Endothelial cell of umbilical vein (primary cell): ENCODE measurements at regions not wholly inside any gene's neighbourhood (a gene's known extent, or its start where the extent isn't known, plus 50 kb on each side); places are given as distances from the start of the nearest gene placed in this dataset.

Source experiments
- BruUV-seq: library from RNA; stranded (reverse); fragments of 400-500 nt; replicated peaks from 2 replicates; lab custom pipeline; 2021; lab: Mats Ljungman, UMichigan
- CTCF ChIA-PET: fragments of 300-600, 350-600 bp; sonication (Branson Sonifier 250); formaldehyde crosslinking; loops from one replicate; lab custom pipeline; 2021; ENCODE audit warnings: antibody characterized with exemption, inconsistent platforms; lab: Charles Lee
- POLR2A ChIA-PET: fragments of 300-600, 350-600 bp; sonication (Branson Sonifier 250); formaldehyde crosslinking; loops from one replicate; lab custom pipeline; 2021; ENCODE audit warnings: antibody characterized with exemption, inconsistent platforms; lab: Charles Lee
- DNase-seq: peaks from one replicate; pipeline ENCODE4 v3.0.0-alpha.2; 2011; ENCODE audit warnings: low read depth, low spot score
- FAIRE-seq: peaks from 2 replicates; lab custom pipeline; 2011; peaks lifted over from hg19 to GRCh38; lab: Jason Lieb, UNC
- H2AFZ ChIP-seq: 2 replicates; pipeline ENCODE4 v1.6.0; 2012; ENCODE audit warnings: low read depth, low read length, control low read depth, inconsistent platforms
- H3K27ac ChIP-seq: 2 replicates; pipeline ENCODE4 v1.5.1; 2011; ENCODE audit warnings: low read depth, mild to moderate bottlenecking, control low read depth, low read length, moderate library complexity; ENCODE audit not compliant: insufficient read depth
- H3K27me3 ChIP-seq, 2 experiments: 2 replicates each; pipeline versions ENCODE4 v1.6.0 to v1.6.1; 2011; ENCODE audit warnings: low read length in 2 of 2, mixed read lengths in 1 of 2; ENCODE audit not compliant: control insufficient read depth in 2 of 2, insufficient read depth in 2 of 2
- H3K36me3 ChIP-seq, 2 experiments: 2 replicates in 1 of 2; 3 replicates in 1 of 2; pipeline ENCODE4 v1.5.1; 2011; ENCODE audit warnings: low read length in 2 of 2, mild to moderate bottlenecking in 1 of 2, moderate library complexity in 1 of 2; ENCODE audit not compliant: control insufficient read depth in 2 of 2, insufficient read depth in 2 of 2; ENCODE audit errors: extremely low read depth in 1 of 2
- H3K4me1 ChIP-seq: 3 replicates; pipeline ENCODE4 v1.5.1; 2011; ENCODE audit warnings: mild to moderate bottlenecking, low read length; ENCODE audit not compliant: control insufficient read depth, insufficient read depth; ENCODE audit errors: extremely low read depth
- H3K4me2 ChIP-seq: 2 replicates; pipeline ENCODE4 v1.6.1; 2011; ENCODE audit warnings: low read length, control low read depth, mixed read lengths; ENCODE audit not compliant: insufficient read depth
- H3K4me3 ChIP-seq, 3 experiments: fragments of 200-600 bp in 1 of 3; sonication (generic), shearing (Covaris generic) in 1 of 3; replicated peaks in 1 of 3; 2 replicates each; pipeline ENCODE4 v1.5.1; 2011 to 2016; ENCODE audit warnings: control low read depth in 3 of 3, low read length in 3 of 3, mild to moderate bottlenecking in 2 of 3, inconsistent platforms in 1 of 3, low read depth in 1 of 3, moderate library complexity in 1 of 3; ENCODE audit not compliant: insufficient read depth in 1 of 3
- H3K79me2 ChIP-seq: 2 replicates; pipeline ENCODE4 v1.6.0; 2012; ENCODE audit warnings: low read length, inconsistent platforms; ENCODE audit not compliant: control insufficient read depth, insufficient read depth
- H3K9ac ChIP-seq: replicated peaks from 2 replicates; pipeline ENCODE3; 2011; ENCODE audit warnings: low read length, control low read depth; ENCODE audit not compliant: insufficient read depth; ENCODE audit errors: extremely low read depth
- H3K9me1 ChIP-seq: replicated peaks from 3 replicates; pipeline ENCODE4 v1.6.0; 2011; ENCODE audit warnings: mild to moderate bottlenecking, low read length; ENCODE audit not compliant: control insufficient read depth, insufficient read depth; ENCODE audit errors: extremely low read depth
- H3K9me3 ChIP-seq: replicated peaks from 2 replicates; pipeline ENCODE4 v1.5.1; 2012; ENCODE audit warnings: low read length, inconsistent platforms; ENCODE audit not compliant: control insufficient read depth, insufficient read depth
- H4K20me1 ChIP-seq: replicated peaks from 2 replicates; pipeline ENCODE3; 2011; ENCODE audit warnings: mild to moderate bottlenecking, low read length; ENCODE audit not compliant: control insufficient read depth, insufficient read depth; ENCODE audit errors: extremely low read depth
- CTCF ChIP-seq, 2 donors: IDR thresholded peaks; 1 replicate in 1 of 2; 2 replicates in 1 of 2; pipeline ENCODE4 v1.5.1; 2011; ENCODE audit warnings: low read length in 2 of 2, mild to moderate bottlenecking in 2 of 2, moderate library complexity in 2 of 2, control low read depth in 1 of 2, inconsistent platforms in 1 of 2, low read depth in 1 of 2; ENCODE audit not compliant: insufficient read depth in 1 of 2; ENCODE audit errors: extremely low read depth in 1 of 2
- EZH2 ChIP-seq: IDR thresholded peaks from 2 replicates; pipeline ENCODE4 v1.6.1; 2012; ENCODE audit warnings: borderline replicate concordance, low read depth, mild to moderate bottlenecking, moderate library complexity, low read length, inconsistent platforms; ENCODE audit not compliant: severe bottlenecking
- FOS ChIP-seq: IDR thresholded peaks from 2 replicates; pipeline ENCODE4 v1.6.1; 2011; ENCODE audit warnings: mild to moderate bottlenecking, low read length, moderate library complexity, borderline replicate concordance; ENCODE audit not compliant: insufficient read depth
- GATA2 ChIP-seq: IDR thresholded peaks from 2 replicates; pipeline ENCODE4 v1.7.0; 2011; ENCODE audit warnings: low read depth, mild to moderate bottlenecking, moderate library complexity, mixed read lengths, low read length; ENCODE audit not compliant: insufficient read length, insufficient read depth
- JUN ChIP-seq: IDR thresholded peaks from 2 replicates; pipeline ENCODE4 v1.6.1; 2011; ENCODE audit warnings: borderline replicate concordance, low read depth; ENCODE audit not compliant: insufficient read length, insufficient read depth
- MAX ChIP-seq: IDR thresholded peaks from 2 replicates; pipeline ENCODE4 v1.6.1; 2011; ENCODE audit not compliant: insufficient read depth, insufficient read length
- MYC ChIP-seq: IDR thresholded peaks from one replicate; pipeline ENCODE4 v1.6.1; 2011; ENCODE audit warnings: mild to moderate bottlenecking, low read depth, low read length
- POLR2A ChIP-seq: IDR thresholded peaks from 2 replicates; pipeline ENCODE4 v1.6.1; 2012; ENCODE audit warnings: low read depth, mild to moderate bottlenecking, control low read depth, low read length
- POLR2AphosphoS5 ChIP-seq: IDR thresholded peaks from 2 replicates; pipeline ENCODE4 v1.6.1; 2012; ENCODE audit warnings: low read depth, mild to moderate bottlenecking, control low read depth, low read length, moderate library complexity; ENCODE audit not compliant: insufficient read depth
- dilution Hi-C: fragments of 300-500 bp; cut with MboI; formaldehyde crosslinking; loops from one replicate; pipeline ENCODE4 v1.15.0; 2019; ENCODE audit warnings: low sequenced_read_pairs; ENCODE audit not compliant: extremely low pct_ligation_motif_present
- intact Hi-C: fragments of 100-400 bp; cut with micrococcal nuclease; formaldehyde crosslinking; loops from one replicate; pipeline ENCODE4 v1.10.0; 2022

GRCh38 chr5:62707131-62707530, 128.5 kb downstream of the LRRC70 start:
- ChIA-PET CTCF (no interaction called here), POLR2A (no interaction called here)
- H3K27ac ChIP-seq: no peak overlapping the region
- H3K9me3 ChIP-seq: no peaks in the 10 kb centered on the region
- no peaks in the 10 kb centered on the region for H3K9me1 ChIP-seq
- TF ChIP-seq GATA2: no peak
- TF ChIP-seq POLR2A: no peak
- TF ChIP-seq MYC: no peak
- no peak for TF ChIP-seq FOS
- no peak for TF ChIP-seq CTCF (IDR thresholded peaks at IDR 0.05; ENCODE audit: extremely low read depth in 1 of 2, insufficient read depth in 1 of 2, low read depth in 1 of 2, low read length in 2 of 2)
- no peak for TF ChIP-seq POLR2AphosphoS5
- TF ChIP-seq MAX: no peak
- no peak for TF ChIP-seq EZH2
- no peak for TF ChIP-seq JUN
- no peak for DNase-seq
- no peaks in the 10 kb centered on the region for H3K79me2 ChIP-seq
- BruUV-seq: no TSS peak
- no peak for FAIRE-seq
- intact Hi-C loops: no loop called here
- H3K4me1 ChIP-seq: no peaks in the 10 kb centered on the region
- no peak overlapping the region for H2AFZ ChIP-seq
- no peak overlapping the region for H3K9ac ChIP-seq
- H3K4me3 ChIP-seq: no peak overlapping the region
- H3K36me3 ChIP-seq: no peaks in the 10 kb centered on the region
- H3K27me3 ChIP-seq: peaks cover 0 to 2% of the 10 kb centered on the region in 2 experiments
- dilution Hi-C loops: no loop called here
- no peaks in the 10 kb centered on the region for H4K20me1 ChIP-seq
- no peak overlapping the region for H3K4me2 ChIP-seq
